ENCODE measurements at regions not wholly inside any gene's neighbourhood (a gene's known extent, or its start where the extent isn't known, plus 50 kb on each side); places are given as distances from the start of the nearest gene placed in this dataset.

- no peak for TF ChIP-seq ZFP91 (CRISPR knock-in tag; IDR thresholded peaks at IDR 0.05)
- TF ChIP-seq MXI1 (IDR thresholded peaks at IDR 0.05; ENCODE audit: low read depth, low read length), result no peak
- no peak for TF ChIP-seq ZBTB12 (CRISPR knock-in tag; IDR thresholded peaks at IDR 0.05)
- TF ChIP-seq FOXK1 (CRISPR knock-in tag; IDR thresholded peaks at IDR 0.05; ENCODE audit: borderline replicate concordance), result no peak
- no peak for TF ChIP-seq YY1 (IDR thresholded peaks at IDR 0.05; ENCODE audit: borderline replicate concordance in 1 of 3, control insufficient read depth in 1 of 3, extremely low read depth in 1 of 3, insufficient read depth in 3 of 3, insufficient read length in 1 of 3, insufficient replicate concordance in 2 of 3, low read depth in 1 of 3, low read length in 2 of 3)
- no peak for TF ChIP-seq ZSCAN29 (IDR thresholded peaks at IDR 0.05)
- no peak for TF ChIP-seq MYBL2 (IDR thresholded peaks at IDR 0.05; ENCODE audit: low read depth)
- TF ChIP-seq MYBL2 (CRISPR knock-in tag; IDR thresholded peaks at IDR 0.05; ENCODE audit: borderline replicate concordance), result no peak
- TF ChIP-seq POLR2AphosphoS5 (IDR thresholded peaks at IDR 0.05; ENCODE audit: control insufficient read depth, insufficient read depth, low read depth, low read length), result no peak
- TF ChIP-seq CREB1 (IDR thresholded peaks at IDR 0.05), result no peak
- no peak for TF ChIP-seq CREB1 (CRISPR knock-in tag; IDR thresholded peaks at IDR 0.05)
- TF ChIP-seq BRCA1 (IDR thresholded peaks at IDR 0.05), result no peak
- no peak for TF ChIP-seq BRCA1 (CRISPR knock-in tag; IDR thresholded peaks at IDR 0.05)
- TF ChIP-seq GABPB1 (CRISPR knock-in tag; IDR thresholded peaks at IDR 0.05), result no peak
- TF ChIP-seq ZNF324 (CRISPR knock-in tag; IDR thresholded peaks at IDR 0.05), result no peak
Observed at GRCh38 chr12:98144953-98145352, 370.4 kb upstream of the TMPO start.

Measured in K562 (cell line).